HG02885 (cell line): ENCODE measurements at regions not wholly inside any gene's neighbourhood (a gene's known extent, or its start where the extent isn't known, plus 50 kb on each side); places are given as distances from the start of the nearest gene placed in this dataset.

Experiments
- ATAC-seq: cut with Tn5 transposase; IDR thresholded peaks from one replicate; pipeline ENCODE4 v1.9.1; 2021; ENCODE audit warnings: mild to moderate bottlenecking; ENCODE audit not compliant: unreplicated experiment, poor library complexity

DNA sequence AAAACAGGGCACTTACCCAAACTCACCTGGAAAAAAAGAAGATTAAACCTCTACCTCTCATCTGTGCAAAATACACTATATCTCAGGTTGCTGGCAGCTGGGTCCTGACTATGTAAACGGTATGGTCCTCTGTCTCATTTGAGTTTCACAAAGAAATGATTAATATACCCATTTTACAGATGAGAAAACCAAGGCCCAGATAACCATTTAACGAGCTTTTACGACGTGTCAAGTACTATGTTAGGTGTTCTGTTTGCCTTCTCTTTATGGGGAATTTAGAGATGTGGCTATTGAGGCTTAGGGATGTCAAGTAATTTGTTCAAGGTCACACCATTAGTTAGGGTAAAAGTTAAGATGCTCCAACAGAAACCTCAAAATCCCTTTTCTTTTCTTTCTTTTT lies 140.4 kb upstream of the USP24 start:
- ATAC-seq, result no peak

DNA sequence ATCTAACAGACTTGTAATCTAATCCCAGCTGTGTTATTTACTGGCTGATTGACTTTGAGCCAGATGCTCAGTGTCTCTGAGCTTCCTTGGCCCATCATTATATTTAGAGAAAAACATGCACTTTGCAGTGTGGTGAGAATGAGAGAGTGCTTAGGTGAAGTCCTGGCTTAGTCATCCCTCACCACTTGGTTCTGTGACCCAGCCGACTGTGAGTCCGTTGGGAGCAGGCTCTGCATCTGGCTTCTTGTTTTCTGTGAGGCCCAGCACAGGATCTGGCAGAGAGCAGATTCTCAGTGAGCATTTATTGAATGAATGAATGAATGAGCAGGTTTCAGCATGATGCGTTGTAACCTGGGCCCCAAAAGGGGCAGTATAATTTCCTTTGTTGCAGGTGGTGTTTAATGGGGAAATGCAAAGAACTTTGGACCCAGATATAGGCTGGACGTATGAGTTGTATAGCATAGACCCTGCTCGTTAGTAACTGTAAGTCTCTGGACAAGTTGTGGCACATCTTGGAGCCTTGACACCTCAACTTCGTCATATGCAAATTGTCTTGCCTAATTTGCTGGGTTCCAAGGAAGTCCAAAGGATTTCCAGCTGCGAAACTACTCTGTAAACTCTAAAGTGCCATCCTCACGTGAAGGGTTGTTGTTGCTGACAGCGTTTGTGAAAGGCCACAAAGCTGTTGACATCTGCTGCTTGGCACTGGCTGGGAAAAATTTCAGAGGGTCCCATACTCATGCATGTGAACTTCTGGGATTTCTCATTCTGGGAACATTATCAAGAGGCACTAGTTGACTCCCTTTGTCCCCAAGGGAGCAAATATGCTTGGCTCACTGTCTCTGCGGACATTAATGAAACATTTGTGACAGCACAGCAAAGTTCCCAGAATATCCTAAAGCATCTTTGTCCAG lies 138.8 kb upstream of the USP24 start:
- ATAC-seq, result no peak

DNA sequence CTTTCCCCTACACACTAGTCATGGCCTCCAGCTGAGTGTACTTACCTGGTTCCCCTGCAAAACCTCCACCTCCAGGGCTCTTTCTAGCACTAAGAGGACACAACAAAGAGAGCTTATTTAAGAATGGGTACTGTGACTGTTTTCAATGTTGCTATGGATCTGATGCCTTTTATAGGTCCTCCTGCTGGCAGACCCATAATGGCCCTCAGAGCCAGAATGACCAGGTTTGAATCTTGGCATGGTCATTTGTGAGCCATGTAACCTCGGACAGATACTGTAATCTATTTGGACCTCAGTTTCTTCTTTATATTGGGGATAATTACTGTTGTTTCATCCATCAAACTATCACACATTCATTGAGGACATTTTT lies 137.6 kb upstream of the USP24 start:
- no peak for ATAC-seq

- no peak for ATAC-seq
These were observed 137.1 kb upstream of the USP24 start for GRCh38 chr1:55352080-55352810.

GRCh38 chr1:55348356-55348755 lies 133.2 kb upstream of the USP24 start:
- no peak for ATAC-seq

- ATAC-seq, result no peak
These were observed 132.7 kb upstream of the USP24 start for GRCh38 chr1:55347866-55348265.

- no peak for ATAC-seq
These were observed 131.9 kb upstream of the USP24 start for GRCh38 chr1:55347041-55347440.

DNA sequence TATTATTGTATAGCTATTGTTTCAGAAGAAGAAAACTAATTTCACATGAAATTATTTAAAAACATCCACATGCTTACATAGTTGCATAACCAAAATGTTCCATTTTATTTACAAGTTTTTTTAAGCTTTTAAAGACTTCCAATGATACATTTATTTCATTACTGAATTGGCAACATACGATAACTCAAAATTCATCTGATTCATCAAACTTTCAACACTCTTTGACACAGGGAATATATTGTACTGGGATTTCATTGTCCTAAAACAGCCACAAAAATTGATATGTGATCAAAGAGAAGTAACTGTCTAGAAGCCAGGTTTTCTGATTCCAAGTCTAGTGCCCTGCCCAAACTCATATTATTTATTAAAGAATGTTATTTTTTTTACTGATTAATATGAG lies 131.4 kb upstream of the USP24 start:
- ATAC-seq, result no peak

DNA sequence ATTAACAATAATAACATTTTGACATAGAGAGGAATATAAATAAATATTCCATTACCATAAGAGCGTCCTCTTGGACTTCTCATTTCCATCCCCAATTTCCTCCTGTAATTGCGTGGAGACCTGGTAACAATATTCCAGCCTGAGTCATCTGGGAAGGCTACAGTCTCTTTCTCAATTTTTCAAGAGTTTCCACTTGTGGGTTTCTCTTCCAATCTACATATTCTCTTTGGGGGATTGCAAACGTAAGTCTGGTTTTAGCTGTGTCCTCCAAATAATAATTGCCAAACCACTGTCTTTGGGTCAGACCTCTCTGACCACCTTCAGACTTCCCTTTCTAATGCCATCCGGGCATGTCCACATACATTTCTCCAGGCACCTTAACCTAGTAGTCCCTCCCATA lies 124.5 kb upstream of the USP24 start:
- ATAC-seq, result no peak

DNA sequence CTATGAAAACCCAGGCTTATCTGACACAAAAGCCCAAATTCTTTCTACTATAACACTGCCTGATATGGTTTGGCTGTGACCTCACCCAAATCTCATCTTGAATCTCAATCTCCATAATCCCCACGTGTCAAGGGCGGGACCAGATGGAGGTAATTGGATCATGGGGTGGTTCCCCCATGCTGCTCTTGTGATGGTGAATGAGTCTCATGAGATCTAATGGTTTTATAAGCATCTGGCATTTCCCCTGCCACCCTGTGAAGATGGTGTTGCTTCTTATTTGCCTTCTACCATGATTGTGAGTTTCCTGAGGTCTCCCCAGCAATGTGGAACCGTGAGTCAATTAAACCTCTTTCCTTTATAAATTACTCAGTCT lies 123.3 kb upstream of the USP24 start:
- ATAC-seq, result peak; percentile 13

GRCh38 chr1:55337801-55338447 lies 122.8 kb upstream of the USP24 start:
- peak; percentile 76 for ATAC-seq

DNA sequence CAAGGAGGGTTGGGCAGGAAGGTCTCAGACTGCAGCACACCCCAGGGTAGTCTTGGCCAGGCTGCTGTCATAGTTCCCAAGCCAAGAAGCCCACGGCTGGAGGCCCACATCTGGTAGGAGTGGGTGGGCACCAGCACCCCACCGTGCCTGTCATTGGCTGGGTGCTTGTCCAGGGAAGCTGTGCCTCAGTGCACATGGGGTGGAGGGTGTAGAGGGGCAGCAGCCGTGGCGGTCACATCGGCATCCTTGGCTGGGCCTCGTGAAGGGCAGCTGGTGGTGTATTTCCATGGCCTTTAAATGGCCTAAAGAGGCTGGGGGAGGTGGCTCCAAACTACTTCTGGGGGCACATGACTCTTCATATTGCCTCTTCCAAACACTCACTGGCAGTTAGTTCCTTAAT lies 119.6 kb upstream of the USP24 start:
- ATAC-seq, result no peak

GRCh38 chr1:55334160-55334559 lies 119.0 kb upstream of the USP24 start:
- ATAC-seq, result no peak

- no peak for ATAC-seq
These were observed 118.3 kb upstream of the USP24 start for GRCh38 chr1:55333461-55333860.

DNA sequence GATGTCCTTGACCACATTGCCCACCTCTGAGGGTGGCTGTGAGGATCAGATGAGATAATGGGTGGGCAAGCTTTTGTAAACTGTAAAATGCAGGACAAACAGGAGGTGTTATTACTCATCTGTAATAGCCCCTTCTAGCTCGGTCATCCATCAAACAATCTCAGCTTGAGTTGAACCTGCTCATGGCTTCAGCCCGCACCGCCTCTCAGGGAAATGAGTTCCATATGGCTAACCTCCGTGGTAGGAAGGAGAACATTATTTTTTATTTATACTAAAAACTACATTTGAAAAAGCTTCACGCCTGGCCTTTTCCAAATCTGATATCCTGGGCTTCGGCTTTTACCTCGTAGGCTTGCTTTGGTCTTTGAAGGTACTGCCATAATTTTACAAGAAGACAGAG lies 116.2 kb upstream of the USP24 start:
- no peak for ATAC-seq

DNA sequence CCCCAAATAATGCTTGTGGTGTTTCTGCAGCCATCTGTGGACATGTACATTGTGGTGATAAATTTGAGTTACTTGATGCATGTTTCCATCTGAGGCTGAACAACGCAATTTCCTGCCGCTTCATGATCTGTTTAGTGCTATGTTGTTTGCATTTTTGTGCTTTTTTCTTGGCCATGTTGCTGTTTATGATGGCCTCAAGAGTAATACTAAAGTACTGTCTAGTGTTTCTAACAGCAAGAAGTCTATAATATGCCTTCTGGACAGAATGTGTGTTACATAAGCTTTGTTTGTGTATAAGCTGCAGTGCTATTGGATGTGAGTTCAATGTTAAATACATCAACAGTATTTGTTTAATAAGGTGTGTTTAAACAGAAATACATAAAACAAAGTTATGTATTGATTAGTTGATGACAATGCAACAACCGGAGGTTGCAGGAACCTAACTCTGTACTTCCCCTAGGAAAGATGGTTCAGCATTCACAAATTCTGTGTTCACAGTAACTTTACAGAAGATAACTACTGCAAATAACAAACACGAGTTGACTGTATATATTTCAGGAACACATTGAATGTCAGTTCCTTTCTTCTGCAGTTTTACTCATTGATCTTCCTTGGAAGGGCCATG lies 114.8 kb upstream of the USP24 start:
- no peak for ATAC-seq

DNA sequence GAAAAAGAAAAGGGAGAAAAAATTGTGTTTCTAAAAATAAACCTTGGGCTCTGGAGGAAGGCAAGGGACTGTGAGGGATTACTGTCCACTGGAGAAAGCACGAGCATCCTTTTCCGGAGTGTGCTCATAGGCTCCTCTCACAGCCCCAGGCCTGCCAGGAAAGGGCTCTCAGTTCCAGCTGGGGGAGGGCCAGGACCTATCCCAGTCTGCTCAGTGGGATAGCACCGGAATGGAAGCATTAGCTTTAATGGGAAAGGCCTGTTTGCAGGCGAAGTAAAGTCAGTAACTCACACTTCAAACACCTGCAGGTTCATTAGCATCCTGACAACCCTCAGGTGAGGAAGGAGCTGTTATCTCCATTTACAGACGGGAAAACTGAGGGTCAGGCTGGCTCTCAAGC lies 113.9 kb upstream of the USP24 start:
- ATAC-seq, result no peak

DNA sequence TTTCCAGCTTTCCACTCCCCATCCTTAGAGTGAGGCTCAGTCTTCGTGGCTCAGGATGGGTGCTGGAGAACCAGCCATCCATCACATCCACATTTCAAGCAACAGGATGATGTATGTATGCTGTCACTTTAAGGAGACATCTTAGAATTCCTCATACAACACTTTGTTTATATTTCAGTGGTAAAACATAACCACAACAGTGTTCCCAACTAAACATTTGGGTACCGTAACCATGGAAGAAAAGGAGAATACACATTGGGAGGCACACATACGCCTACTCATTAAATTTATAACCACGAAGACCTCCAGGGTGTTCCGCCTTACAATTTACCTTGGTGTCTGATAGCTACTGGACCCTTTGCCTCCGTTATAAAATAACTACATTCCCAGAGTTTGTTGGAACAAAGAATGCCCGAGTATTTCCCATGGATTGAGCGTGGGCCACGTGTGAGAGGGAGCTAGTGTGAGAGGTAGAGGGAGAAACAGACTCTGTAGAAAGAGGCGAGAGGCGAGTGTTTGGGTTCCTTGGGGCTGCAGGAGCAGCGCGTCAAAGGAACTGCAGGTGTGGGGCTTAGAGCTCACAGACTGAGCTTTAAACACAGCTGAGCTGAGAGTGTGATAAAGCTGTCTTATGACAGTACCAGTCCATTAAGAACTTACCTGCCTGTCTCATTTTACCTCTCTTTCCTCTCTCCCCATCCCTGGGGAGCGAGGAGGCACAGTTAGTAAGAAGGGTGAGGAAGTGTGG lies 111.5 kb upstream of the USP24 start:
- no peak for ATAC-seq

GRCh38 chr1:55323760-55324159 lies 108.6 kb upstream of the USP24 start:
- no peak for ATAC-seq

DNA sequence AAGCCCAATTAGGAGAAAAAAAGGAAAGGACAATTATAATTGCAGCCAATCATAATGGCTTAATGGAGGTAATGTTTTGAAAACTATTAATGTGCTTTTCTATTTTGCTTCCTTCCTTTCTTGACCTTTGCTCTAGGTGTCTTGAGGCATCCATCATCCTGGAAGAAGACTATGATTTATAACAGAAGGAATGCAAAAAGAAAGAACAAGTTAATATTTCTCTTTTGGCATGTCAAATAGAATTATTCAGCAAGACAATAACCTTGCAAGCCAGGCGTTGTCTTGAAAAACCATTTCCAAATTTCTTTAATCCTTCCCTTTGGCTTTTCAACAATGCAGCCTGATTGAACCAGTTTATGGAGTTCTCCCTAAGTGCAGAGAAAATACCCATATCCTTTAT lies 107.7 kb upstream of the USP24 start:
- no peak for ATAC-seq
